Breast epithelium (tissue), 3 donors: ENCODE measurements at regions not wholly inside any gene's neighbourhood (a gene's known extent, or its start where the extent isn't known, plus 50 kb on each side); places are given as distances from the start of the nearest gene placed in this dataset.
"Not testable (repeated sequence)": the region's sequence is repeated elsewhere in the genome, so short reads cannot be mapped to it uniquely, and the experiment has no call there.

Source experiments
- POLR2A ChIP-seq: fragments of 450-650 bp; IDR thresholded peaks from one replicate; pipeline ENCODE4 v1.6.1; 2016; ENCODE audit warnings: antibody characterized with exemption, mild to moderate bottlenecking, moderate library complexity
- POLR2AphosphoS5 ChIP-seq, 3 donors: sonication (generic); formaldehyde crosslinking; IDR thresholded peaks; one replicate each; pipeline ENCODE4 v1.6.1; 2017; ENCODE audit warnings: antibody characterized with exemption in 3 of 3
- TF ChIP-seq, protein P1 (sequence below), 3 donors: fragments of 450-650 bp; IDR thresholded peaks; one replicate each; pipeline ENCODE4 v1.5.1; 2016 to 2017; ENCODE audit warnings: antibody characterized with exemption in 3 of 3, mild to moderate bottlenecking in 3 of 3, moderate library complexity in 3 of 3

- TF ChIP-seq, protein P1, sequence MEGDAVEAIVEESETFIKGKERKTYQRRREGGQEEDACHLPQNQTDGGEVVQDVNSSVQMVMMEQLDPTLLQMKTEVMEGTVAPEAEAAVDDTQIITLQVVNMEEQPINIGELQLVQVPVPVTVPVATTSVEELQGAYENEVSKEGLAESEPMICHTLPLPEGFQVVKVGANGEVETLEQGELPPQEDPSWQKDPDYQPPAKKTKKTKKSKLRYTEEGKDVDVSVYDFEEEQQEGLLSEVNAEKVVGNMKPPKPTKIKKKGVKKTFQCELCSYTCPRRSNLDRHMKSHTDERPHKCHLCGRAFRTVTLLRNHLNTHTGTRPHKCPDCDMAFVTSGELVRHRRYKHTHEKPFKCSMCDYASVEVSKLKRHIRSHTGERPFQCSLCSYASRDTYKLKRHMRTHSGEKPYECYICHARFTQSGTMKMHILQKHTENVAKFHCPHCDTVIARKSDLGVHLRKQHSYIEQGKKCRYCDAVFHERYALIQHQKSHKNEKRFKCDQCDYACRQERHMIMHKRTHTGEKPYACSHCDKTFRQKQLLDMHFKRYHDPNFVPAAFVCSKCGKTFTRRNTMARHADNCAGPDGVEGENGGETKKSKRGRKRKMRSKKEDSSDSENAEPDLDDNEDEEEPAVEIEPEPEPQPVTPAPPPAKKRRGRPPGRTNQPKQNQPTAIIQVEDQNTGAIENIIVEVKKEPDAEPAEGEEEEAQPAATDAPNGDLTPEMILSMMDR (IDR thresholded peaks at IDR 0.05) = not testable (repeated sequence)
- TF ChIP-seq POLR2A; POLR2AphosphoS5 (IDR thresholded peaks at IDR 0.05): not testable (repeated sequence)
Observed at GRCh38 chr5:101442281-101442680, 539.2 kb upstream of the ST8SIA4 start.
